ENCODE measurements at regions not wholly inside any gene's neighbourhood (a gene's known extent, or its start where the extent isn't known, plus 50 kb on each side); places are given as distances from the start of the nearest gene placed in this dataset.

GRCh38 chr12:77510985-77511384 is 319.7 kb upstream of the NAV3 start:
- no peak for DNase-seq
- Mint-ChIP-seq H3K27me3 (ENCODE audit: low read depth in 2 of 2) (no peaks in the 10 kb centered on the region), H3K36me3 (no peaks in the 10 kb centered on the region), H3K9me3 (peaks cover 3 to 16% of the 10 kb centered on the region in 2 donors), H3K4me3 (no peak overlapping the region), H3K27ac (no peak overlapping the region), H3K4me1 (no peaks in the 10 kb centered on the region)
- no peak for TF ChIP-seq CTCF (IDR thresholded peaks at IDR 0.05)
- ATAC-seq = no peak
- intact Hi-C loops (cut with micrococcal nuclease) = no loop called here
- Histone ChIP-seq H3K4me3 (ENCODE audit: low read length) (no peak overlapping the region), H3K9me3 (ENCODE audit: control insufficient read depth, insufficient read depth, low read length) (no peaks in the 10 kb centered on the region), H3K4me1 (ENCODE audit: control insufficient read depth, insufficient read depth, low read length) (no peaks in the 10 kb centered on the region), H3K27me3 (ENCODE audit: control insufficient read depth, insufficient read depth, low read length) (no peaks in the 10 kb centered on the region), H3K36me3 (ENCODE audit: control insufficient read depth, insufficient read depth, low read length) (no peaks in the 10 kb centered on the region), H3K27ac (ENCODE audit: low read length) (no peak overlapping the region)
- 75% methylated on average over 1 of the region's 1 CpG for WGBS (ENCODE audit: insufficient coverage)

GRCh38 chr12:77504466-77504865 is 326.2 kb upstream of the NAV3 start:
- H3K4me1 Mint-ChIP-seq = no peaks in the 10 kb centered on the region
- DNase-seq (no peak), ATAC-seq (no peak)
- no peak overlapping the region for H3K4me3 Mint-ChIP-seq
- no peak for TF ChIP-seq CTCF (IDR thresholded peaks at IDR 0.05)
- Histone ChIP-seq H3K4me1 (ENCODE audit: control insufficient read depth, insufficient read depth, low read length) (no peaks in the 10 kb centered on the region), H3K4me3 (ENCODE audit: low read length) (no peak overlapping the region), H3K27ac (ENCODE audit: low read length) (no peak overlapping the region), H3K27me3 (ENCODE audit: control insufficient read depth, insufficient read depth, low read length) (no peaks in the 10 kb centered on the region), H3K9me3 (ENCODE audit: control insufficient read depth, insufficient read depth, low read length) (peaks cover 2% of the 10 kb centered on the region), H3K36me3 (ENCODE audit: control insufficient read depth, insufficient read depth, low read length) (no peaks in the 10 kb centered on the region)
- no peak overlapping the region for H3K27ac Mint-ChIP-seq
- no peaks in the 10 kb centered on the region for H3K36me3 Mint-ChIP-seq
- H3K27me3 Mint-ChIP-seq (ENCODE audit: low read depth in 2 of 2) = no peaks in the 10 kb centered on the region
- peaks cover 4 to 13% of the 10 kb centered on the region in 2 donors for H3K9me3 Mint-ChIP-seq
- WGBS (ENCODE audit: insufficient coverage) = 68% methylated on average over 3 of the region's 4 CpGs
- intact Hi-C loops (cut with micrococcal nuclease) = no loop called here

- H3K27me3 ChIP-seq (ENCODE audit: control insufficient read depth, insufficient read depth, low read length) = no peaks in the 10 kb centered on the region
- no peaks in the 10 kb centered on the region for H3K36me3 ChIP-seq (ENCODE audit: control insufficient read depth, insufficient read depth, low read length)
- Mint-ChIP-seq H3K27me3 (ENCODE audit: low read depth in 2 of 2) (no peaks in the 10 kb centered on the region), H3K36me3 (no peaks in the 10 kb centered on the region), H3K27ac (no peak overlapping the region), H3K4me1 (no peaks in the 10 kb centered on the region), H3K9me3 (peaks cover 4 to 6% of the 10 kb centered on the region in 2 donors), H3K4me3 (no peak overlapping the region)
- no peak overlapping the region for H3K27ac ChIP-seq (ENCODE audit: low read length)
- intact Hi-C loops (cut with micrococcal nuclease) = no loop called here
- H3K4me3 ChIP-seq (ENCODE audit: low read length) = no peak overlapping the region
- H3K4me1 ChIP-seq (ENCODE audit: control insufficient read depth, insufficient read depth, low read length) = no peaks in the 10 kb centered on the region
- H3K9me3 ChIP-seq (ENCODE audit: control insufficient read depth, insufficient read depth, low read length) = peaks cover 2% of the 10 kb centered on the region
- DNase-seq (no peak), ATAC-seq (no peak)
- no peak for TF ChIP-seq CTCF (IDR thresholded peaks at IDR 0.05)
Observed at GRCh38 chr12:77500089-77500488, 330.6 kb upstream of the NAV3 start.

- DNase-seq (no peak), ATAC-seq (no peak)
- Histone ChIP-seq H3K27me3 (ENCODE audit: control insufficient read depth, insufficient read depth, low read length) (no peaks in the 10 kb centered on the region), H3K9me3 (ENCODE audit: control insufficient read depth, insufficient read depth, low read length) (no peaks in the 10 kb centered on the region), H3K4me3 (ENCODE audit: low read length) (no peak overlapping the region), H3K36me3 (ENCODE audit: control insufficient read depth, insufficient read depth, low read length) (no peaks in the 10 kb centered on the region), H3K4me1 (ENCODE audit: control insufficient read depth, insufficient read depth, low read length) (no peaks in the 10 kb centered on the region), H3K27ac (ENCODE audit: low read length) (no peak overlapping the region)
- intact Hi-C loops (cut with micrococcal nuclease) = no loop called here
- H3K4me1 Mint-ChIP-seq = no peaks in the 10 kb centered on the region
- no peaks in the 10 kb centered on the region for H3K27me3 Mint-ChIP-seq (ENCODE audit: low read depth in 2 of 2)
- no peaks in the 10 kb centered on the region for H3K36me3 Mint-ChIP-seq
- 77% methylated on average over 1 of the region's 1 CpG for WGBS (ENCODE audit: insufficient coverage)
- no peak overlapping the region for H3K4me3 Mint-ChIP-seq
- TF ChIP-seq CTCF (IDR thresholded peaks at IDR 0.05) = no peak
- H3K27ac Mint-ChIP-seq = no peak overlapping the region
- H3K9me3 Mint-ChIP-seq = peaks cover 2 to 6% of the 10 kb centered on the region in 2 donors
Observed at GRCh38 chr12:77497647-77498046, 333.0 kb upstream of the NAV3 start.
